Effector memory CD8-positive, alpha-beta T cell (primary cell): ENCODE measurements at regions not wholly inside any gene's neighbourhood (a gene's known extent, or its start where the extent isn't known, plus 50 kb on each side); places are given as distances from the start of the nearest gene placed in this dataset.

Source experiments
- ATAC-seq: fragments of 150-1000 bp; cut with Tn5 transposase; replicated peaks from 2 replicates; pipeline ENCODE4 v1.10.0; 2021; ENCODE audit warnings: mild to moderate bottlenecking, moderate library complexity
- DNase-seq, 3 experiments: peaks; one replicate each; pipeline ENCODE4 v3.0.0; 2021
- H3K27ac Mint-ChIP-seq, 2 donors: one replicate each; pipeline ENCODE4 v1.8.0; 2022; ENCODE audit warnings: mild to moderate bottlenecking in 2 of 2, mixed read lengths in 2 of 2, moderate library complexity in 2 of 2
- H3K27me3 Mint-ChIP-seq, 2 donors: one replicate each; pipeline ENCODE4 v1.8.0; 2022; ENCODE audit warnings: mixed read lengths in 2 of 2
- H3K36me3 Mint-ChIP-seq: one replicate; pipeline ENCODE4 v1.8.0; 2022; ENCODE audit warnings: mild to moderate bottlenecking, moderate library complexity, mixed read lengths; ENCODE audit not compliant: insufficient read depth
- H3K4me1 Mint-ChIP-seq, 2 donors: one replicate each; pipeline ENCODE4 v1.8.0; 2022; ENCODE audit warnings: low read depth in 2 of 2, mixed read lengths in 2 of 2
- H3K4me3 Mint-ChIP-seq, 2 donors: one replicate each; pipeline ENCODE4 v1.8.0; 2022; ENCODE audit warnings: mild to moderate bottlenecking in 2 of 2, mixed read lengths in 2 of 2, moderate library complexity in 2 of 2
- H3K9me3 Mint-ChIP-seq, 2 donors: one replicate each; pipeline ENCODE4 v1.8.0; 2022; ENCODE audit warnings: mixed read lengths in 2 of 2

- H3K36me3 Mint-ChIP-seq: no peaks in the 10 kb centered on the region
- no peaks in the 10 kb centered on the region for H3K4me1 Mint-ChIP-seq
- ATAC-seq: no peak
- H3K27ac Mint-ChIP-seq: no peak overlapping the region
- H3K27me3 Mint-ChIP-seq: no peaks in the 10 kb centered on the region
- H3K4me3 Mint-ChIP-seq: no peak overlapping the region
- no peak for DNase-seq
- peaks cover 4 to 8% of the 10 kb centered on the region in 2 donors for H3K9me3 Mint-ChIP-seq
These were observed 462.9 kb upstream of the MARCKS start for GRCh38 chr6:113394216-113394615.

GRCh38 chr6:113394729-113395128, 462.4 kb upstream of the MARCKS start:
- Mint-ChIP-seq H3K36me3 (no peaks in the 10 kb centered on the region), H3K27ac (no peak overlapping the region), H3K4me3 (no peak overlapping the region), H3K4me1 (no peaks in the 10 kb centered on the region), H3K9me3 (peaks cover 4 to 8% of the 10 kb centered on the region in 2 donors), H3K27me3 (no peaks in the 10 kb centered on the region)
- no peak for DNase-seq
- ATAC-seq: no peak

DNA sequence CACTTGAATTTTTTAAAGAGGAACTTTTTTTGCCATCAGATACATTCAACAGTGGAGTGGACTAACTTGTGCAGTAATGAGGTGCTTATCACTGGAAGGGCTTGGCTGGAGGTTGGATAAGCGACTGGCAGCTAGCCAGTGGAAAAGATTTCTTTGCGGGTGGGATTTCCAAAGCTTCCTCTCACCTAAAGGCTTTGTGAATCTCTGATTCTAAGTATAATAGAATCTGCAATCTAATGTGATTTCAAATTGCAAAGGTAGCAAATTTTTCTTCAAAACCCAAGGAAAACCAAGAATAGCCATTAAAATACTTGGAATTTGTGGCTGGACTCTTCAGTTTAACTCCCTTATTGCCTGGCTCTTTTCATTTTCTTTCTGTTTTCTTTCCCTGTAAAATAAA, 460.4 kb upstream of the MARCKS start:
- H3K4me3 Mint-ChIP-seq: no peak overlapping the region
- no peaks in the 10 kb centered on the region for H3K27me3 Mint-ChIP-seq
- H3K36me3 Mint-ChIP-seq: no peaks in the 10 kb centered on the region
- H3K27ac Mint-ChIP-seq: no peak overlapping the region
- no peak for ATAC-seq
- H3K4me1 Mint-ChIP-seq: no peaks in the 10 kb centered on the region
- H3K9me3 Mint-ChIP-seq: peaks cover 6 to 8% of the 10 kb centered on the region in 2 donors
- DNase-seq: no peak

GRCh38 chr6:113397236-113397635, 459.9 kb upstream of the MARCKS start:
- Mint-ChIP-seq H3K27me3 (no peaks in the 10 kb centered on the region), H3K27ac (no peak overlapping the region), H3K4me3 (no peak overlapping the region), H3K4me1 (no peaks in the 10 kb centered on the region), H3K9me3 (peaks cover 6 to 8% of the 10 kb centered on the region in 2 donors), H3K36me3 (no peaks in the 10 kb centered on the region)
- ATAC-seq: no peak
- DNase-seq: no peak

DNA sequence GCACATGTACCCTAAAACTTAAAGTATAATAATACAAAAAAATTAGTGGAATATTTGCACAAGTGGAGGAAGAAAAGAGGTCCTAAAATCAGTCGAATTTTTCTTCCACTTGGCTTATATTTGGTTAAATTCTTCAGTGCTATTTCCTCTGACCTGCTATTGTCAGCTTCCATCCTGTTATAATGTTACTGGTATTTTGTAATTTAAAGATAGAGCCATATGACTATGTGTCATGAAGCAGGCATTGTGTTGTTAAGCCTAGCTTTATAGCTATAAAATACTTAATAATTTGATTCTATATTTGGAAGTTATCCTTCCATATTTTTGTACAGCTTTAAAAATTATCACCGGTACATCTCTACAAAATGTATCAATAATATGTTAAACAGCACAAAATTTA, 455.9 kb upstream of the MARCKS start:
- no peak for ATAC-seq
- Mint-ChIP-seq H3K36me3 (no peaks in the 10 kb centered on the region), H3K9me3 (peaks cover 5 to 8% of the 10 kb centered on the region in 2 donors), H3K4me3 (no peak overlapping the region), H3K4me1 (no peaks in the 10 kb centered on the region), H3K27ac (no peak overlapping the region), H3K27me3 (no peaks in the 10 kb centered on the region)
- no peak for DNase-seq

- Mint-ChIP-seq H3K4me3 (no peak overlapping the region), H3K9me3 (peaks cover 5 to 8% of the 10 kb centered on the region in 2 donors), H3K36me3 (no peaks in the 10 kb centered on the region), H3K27ac (no peak overlapping the region), H3K27me3 (no peaks in the 10 kb centered on the region), H3K4me1 (no peaks in the 10 kb centered on the region)
- DNase-seq (no peak), ATAC-seq (no peak)
These were observed 454.6 kb upstream of the MARCKS start for GRCh38 chr6:113402544-113402943.

GRCh38 chr6:113403966-113404595, 453.1 kb upstream of the MARCKS start:
- Mint-ChIP-seq H3K4me3 (no peak overlapping the region), H3K27ac (no peak overlapping the region), H3K27me3 (no peaks in the 10 kb centered on the region), H3K9me3 (peaks cover 1 to 7% of the 10 kb centered on the region in 2 donors), H3K36me3 (no peaks in the 10 kb centered on the region), H3K4me1 (no peaks in the 10 kb centered on the region)
- DNase-seq (no peak), ATAC-seq (no peak)

DNA sequence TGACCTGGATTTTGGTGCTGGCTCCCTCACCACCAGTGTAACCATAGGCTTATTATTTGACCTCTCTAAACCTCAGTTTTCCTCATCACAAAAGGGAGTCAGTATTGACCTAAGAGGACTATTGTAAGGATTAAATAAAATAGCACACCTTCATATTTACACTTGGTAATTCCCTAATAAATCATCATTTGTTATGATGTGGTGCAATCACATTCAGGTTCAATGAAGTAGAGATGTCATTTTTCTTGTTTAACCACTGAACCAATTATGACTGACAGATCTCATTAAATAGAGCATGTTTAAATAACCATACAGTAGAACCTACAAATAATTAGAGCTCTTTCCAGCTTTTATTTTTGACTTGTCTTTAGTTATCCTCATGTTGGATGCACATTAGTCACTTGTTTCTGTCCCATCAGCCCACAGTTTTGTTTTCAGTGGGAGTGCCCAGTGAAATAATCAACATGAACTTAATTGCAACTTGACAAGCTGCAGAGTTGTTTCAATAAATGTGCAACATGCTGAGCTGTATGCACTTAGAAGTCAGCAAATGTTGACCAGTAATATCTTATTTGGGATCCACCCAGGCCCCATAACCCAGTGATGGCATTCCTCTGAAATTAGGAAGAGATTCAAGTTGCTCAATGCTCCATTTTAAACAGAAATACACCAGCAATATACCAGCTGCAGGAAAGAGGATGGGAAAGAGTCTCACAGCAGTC, 451.7 kb upstream of the MARCKS start:
- peaks cover 0 to 5% of the 10 kb centered on the region in 2 donors for H3K9me3 Mint-ChIP-seq
- H3K27ac Mint-ChIP-seq: no peak overlapping the region
- no peaks in the 10 kb centered on the region for H3K36me3 Mint-ChIP-seq
- no peak overlapping the region for H3K4me3 Mint-ChIP-seq
- H3K27me3 Mint-ChIP-seq: no peaks in the 10 kb centered on the region
- DNase-seq: no peak
- H3K4me1 Mint-ChIP-seq: no peaks in the 10 kb centered on the region
- no peak for ATAC-seq

GRCh38 chr6:113406048-113406695, 451.0 kb upstream of the MARCKS start:
- Mint-ChIP-seq H3K9me3 (peaks cover 0 to 5% of the 10 kb centered on the region in 2 donors), H3K27me3 (no peaks in the 10 kb centered on the region), H3K36me3 (no peaks in the 10 kb centered on the region), H3K4me1 (no peaks in the 10 kb centered on the region), H3K4me3 (no peak overlapping the region), H3K27ac (no peak overlapping the region)
- ATAC-seq: no peak
- DNase-seq: no peak

- ATAC-seq (no peak), DNase-seq (no peak)
- H3K36me3 Mint-ChIP-seq: no peaks in the 10 kb centered on the region
- H3K27ac Mint-ChIP-seq: no peak overlapping the region
- H3K4me1 Mint-ChIP-seq: no peaks in the 10 kb centered on the region
- no peak overlapping the region for H3K4me3 Mint-ChIP-seq
- no peaks in the 10 kb centered on the region for H3K27me3 Mint-ChIP-seq
- H3K9me3 Mint-ChIP-seq: peaks cover 0 to 2% of the 10 kb centered on the region in 2 donors
These were observed 446.1 kb upstream of the MARCKS start for GRCh38 chr6:113411011-113411410.

- H3K36me3 Mint-ChIP-seq: no peaks in the 10 kb centered on the region
- peaks cover 0 to 2% of the 10 kb centered on the region in 2 donors for H3K9me3 Mint-ChIP-seq
- H3K4me1 Mint-ChIP-seq: no peaks in the 10 kb centered on the region
- H3K4me3 Mint-ChIP-seq: no peak overlapping the region
- ATAC-seq (no peak), DNase-seq (no peak)
- H3K27ac Mint-ChIP-seq: no peak overlapping the region
- H3K27me3 Mint-ChIP-seq: no peaks in the 10 kb centered on the region
These were observed 444.4 kb upstream of the MARCKS start for GRCh38 chr6:113412589-113413357.

DNA sequence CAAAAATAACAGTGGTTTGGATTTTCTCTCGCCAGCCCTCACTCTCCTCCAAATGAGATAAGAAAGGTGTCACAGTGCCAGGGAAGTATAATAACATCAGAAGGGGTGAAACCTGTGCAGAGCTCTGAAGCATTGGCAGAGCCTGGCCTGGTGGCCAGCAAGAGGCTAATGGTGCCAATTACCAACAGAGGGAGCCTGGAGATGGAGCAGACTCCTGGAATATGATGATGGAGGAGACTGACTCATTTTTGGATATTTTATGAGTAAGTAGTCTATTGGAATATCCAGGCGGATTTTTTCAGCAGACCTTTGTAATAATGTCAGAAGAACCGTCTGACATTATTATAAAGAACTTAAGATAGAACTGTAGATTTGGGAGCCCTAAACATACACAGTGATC, 442.6 kb upstream of the MARCKS start:
- ATAC-seq: no peak
- Mint-ChIP-seq H3K27ac (no peak overlapping the region), H3K27me3 (no peaks in the 10 kb centered on the region), H3K9me3 (no peaks in the 10 kb centered on the region), H3K36me3 (no peaks in the 10 kb centered on the region), H3K4me1 (no peaks in the 10 kb centered on the region), H3K4me3 (no peak overlapping the region)
- DNase-seq: no peak

DNA sequence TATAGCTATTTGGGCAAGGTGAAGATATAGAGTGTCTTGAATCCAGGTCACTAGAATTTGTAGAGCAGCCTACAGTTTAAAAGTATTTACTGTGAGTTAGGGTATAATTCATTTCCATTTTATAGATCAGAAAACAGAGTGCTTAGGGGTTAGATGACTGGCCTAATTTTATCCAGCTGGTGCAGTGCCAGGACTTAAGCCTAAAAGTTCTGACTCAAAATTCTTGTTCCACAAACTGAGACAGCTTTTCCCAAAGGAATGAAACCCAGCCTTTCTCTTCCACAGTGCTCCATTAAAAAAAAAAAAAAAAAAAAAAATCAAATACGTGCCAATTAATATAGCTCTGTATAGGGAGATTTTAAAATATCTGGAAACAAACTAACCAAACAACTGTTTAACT, 441.0 kb upstream of the MARCKS start:
- H3K27ac Mint-ChIP-seq: no peak overlapping the region
- ATAC-seq: no peak
- DNase-seq: no peak
- H3K27me3 Mint-ChIP-seq: no peaks in the 10 kb centered on the region
- no peak overlapping the region for H3K4me3 Mint-ChIP-seq
- no peaks in the 10 kb centered on the region for H3K9me3 Mint-ChIP-seq
- no peaks in the 10 kb centered on the region for H3K36me3 Mint-ChIP-seq
- no peaks in the 10 kb centered on the region for H3K4me1 Mint-ChIP-seq
